Neuronal stem cell (in vitro differentiated cells): ENCODE measurements at regions not wholly inside any gene's neighbourhood (a gene's known extent, or its start where the extent isn't known, plus 50 kb on each side); places are given as distances from the start of the nearest gene placed in this dataset.

Source experiments
- DNase-seq: peaks from one replicate; pipeline ENCODE4 v3.0.0-alpha.2; 2013; ENCODE audit warnings: low spot score
- H2AFZ ChIP-seq: one replicate; pipeline ENCODE4 v1.6.1; 2013; ENCODE audit warnings: mild to moderate bottlenecking, low read length, inconsistent platforms
- H2AK5ac ChIP-seq: 2 replicates; pipeline ENCODE4 v1.6.1; 2013; ENCODE audit warnings: low read depth, mild to moderate bottlenecking, inconsistent platforms, low read length, moderate library complexity, mixed read lengths
- H2BK120ac ChIP-seq: 2 replicates; pipeline ENCODE4 v1.6.1; 2013; ENCODE audit warnings: low read depth, mild to moderate bottlenecking, inconsistent platforms, low read length, moderate library complexity, mixed read lengths
- H2BK12ac ChIP-seq: one replicate; pipeline ENCODE4 v1.6.1; 2013; ENCODE audit warnings: low read length, inconsistent platforms
- H2BK15ac ChIP-seq: 2 replicates; pipeline ENCODE4 v1.6.1; 2013; ENCODE audit warnings: mild to moderate bottlenecking, low read length, inconsistent platforms, mixed read lengths
- H2BK5ac ChIP-seq: one replicate; pipeline ENCODE4 v1.6.1; 2013; ENCODE audit warnings: inconsistent platforms, mild to moderate bottlenecking, low read length, moderate library complexity
- H3K14ac ChIP-seq: one replicate; pipeline ENCODE4 v1.6.1; 2013; ENCODE audit warnings: low read length, inconsistent platforms
- H3K18ac ChIP-seq: 2 replicates; pipeline ENCODE4 v1.6.1; 2013; ENCODE audit warnings: low read length, inconsistent platforms
- H3K23ac ChIP-seq: 2 replicates; pipeline ENCODE4 v1.6.1; 2013; ENCODE audit warnings: low read depth, mild to moderate bottlenecking, mixed read lengths, low read length, inconsistent platforms; ENCODE audit not compliant: poor library complexity
- H3K27ac ChIP-seq: replicated peaks from 3 replicates; pipeline ENCODE4 v1.5.1; 2013; ENCODE audit warnings: low read length, inconsistent platforms
- H3K27me3 ChIP-seq, 3 experiments: 2 replicates each; pipeline ENCODE4 v1.6.1; 2013; ENCODE audit warnings: low read length in 3 of 3, mild to moderate bottlenecking in 2 of 3, inconsistent platforms in 1 of 3, low read depth in 1 of 3, mixed read lengths in 1 of 3, moderate library complexity in 1 of 3; ENCODE audit not compliant: control insufficient read depth in 3 of 3, insufficient read depth in 3 of 3
- H3K36me3 ChIP-seq, 2 donors: replicated peaks in 1 of 2; 2 replicates each; pipeline ENCODE4 v1.6.1; 2013; ENCODE audit warnings: low read length in 2 of 2; ENCODE audit not compliant: control insufficient read depth in 2 of 2, insufficient read depth in 2 of 2
- H3K4ac ChIP-seq: 2 replicates; pipeline ENCODE4 v1.6.1; 2013; ENCODE audit warnings: inconsistent platforms, mild to moderate bottlenecking, low read length, moderate library complexity
- H3K4me1 ChIP-seq, 2 donors: 1 replicate in 1 of 2; 2 replicates in 1 of 2; pipeline ENCODE4 v1.6.1; 2013; ENCODE audit warnings: low read length in 2 of 2, low read depth in 1 of 2; ENCODE audit not compliant: control insufficient read depth in 2 of 2, insufficient read depth in 1 of 2
- H3K4me2 ChIP-seq: one replicate; pipeline ENCODE4 v1.6.1; 2013; ENCODE audit warnings: mild to moderate bottlenecking, low read length, inconsistent platforms; ENCODE audit not compliant: insufficient read depth, poor library complexity, severe bottlenecking
- H3K4me3 ChIP-seq, 2 donors: 2 replicates each; pipeline ENCODE4 v1.5.1; 2013; ENCODE audit warnings: low read length in 2 of 2, mild to moderate bottlenecking in 2 of 2, inconsistent platforms in 1 of 2, moderate library complexity in 1 of 2
- H3K79me1 ChIP-seq: one replicate; pipeline ENCODE4 v1.6.1; 2013; ENCODE audit warnings: low read depth, mild to moderate bottlenecking, inconsistent platforms, low read length, moderate library complexity
- H3K9ac ChIP-seq: one replicate; pipeline ENCODE4 v1.6.1; 2013; ENCODE audit warnings: mild to moderate bottlenecking, low read depth, low read length, inconsistent platforms; ENCODE audit not compliant: poor library complexity
- H3K9me3 ChIP-seq, 2 donors: replicated peaks in 1 of 2; 2 replicates each; pipeline versions ENCODE3 to v1.6.1; 2013; ENCODE audit warnings: low read length in 2 of 2, mild to moderate bottlenecking in 2 of 2, inconsistent platforms in 1 of 2, low read depth in 1 of 2, mixed read lengths in 1 of 2, moderate library complexity in 1 of 2; ENCODE audit not compliant: control insufficient read depth in 2 of 2, insufficient read depth in 1 of 2
- H4K8ac ChIP-seq: one replicate; pipeline ENCODE4 v1.6.1; 2013; ENCODE audit warnings: low read depth, mild to moderate bottlenecking, inconsistent platforms, low read length, moderate library complexity
- H4K91ac ChIP-seq: one replicate; pipeline ENCODE4 v1.6.1; 2013; ENCODE audit warnings: low read length, low read depth, mild to moderate bottlenecking, inconsistent platforms; ENCODE audit not compliant: poor library complexity
- WGBS, 2 donors: extraction: QIAGEN DNeasy Blood & Tissue Kit; methylation state at CpG; one replicate each; pipeline ENCODE4 v1.1.7; 2013; ENCODE audit warnings: missing lambda C conversion rate in 2 of 2, mixed read lengths in 1 of 2; ENCODE audit not compliant: insufficient read length in 2 of 2, insufficient replicate concordance in 1 of 2; ENCODE audit errors: extremely low coverage in 2 of 2; 5-methylcytosine and 5-hydroxymethylcytosine counted together

DNA sequence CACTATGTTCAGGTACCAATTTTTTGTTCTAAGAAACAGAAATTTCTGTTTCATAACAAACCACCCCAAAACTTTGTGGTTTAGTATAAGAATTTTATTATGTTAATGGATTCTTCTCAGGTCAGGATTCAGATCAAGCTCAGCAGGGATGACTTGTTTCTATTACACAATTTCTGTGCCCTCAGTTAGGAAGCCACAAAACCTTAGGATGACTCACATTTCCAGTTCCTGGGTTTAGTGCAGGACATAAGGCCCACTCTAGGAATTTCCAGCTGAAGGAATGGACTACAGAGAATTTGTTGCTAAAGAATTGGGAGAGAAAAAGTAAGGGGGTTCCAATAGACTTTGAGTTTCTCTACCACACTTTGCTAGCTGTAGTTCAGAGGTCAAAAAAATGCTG is 629.3 kb downstream of the ANXA1 start:
- Histone ChIP-seq H2AFZ (peak overlapping the region; percentile 8), H3K18ac (no peak overlapping the region), H3K4me3 (no peak overlapping the region), H3K27ac (no peak overlapping the region), H3K4me1 (no peaks in the 10 kb centered on the region), H3K4me2 (no peak overlapping the region), H2BK120ac (no peak overlapping the region), H2BK12ac (no peak overlapping the region), H4K8ac (no peak overlapping the region), H4K91ac (no peak overlapping the region), H3K27me3 (no peaks in the 10 kb centered on the region), H3K14ac (no peak overlapping the region), H2BK5ac (no peak overlapping the region), H3K36me3 (no peaks in the 10 kb centered on the region), H3K9ac (no peak overlapping the region), H3K23ac (no peak overlapping the region), H3K9me3 (peaks cover 0 to 10% of the 10 kb centered on the region in 2 donors), H3K79me1 (no peaks in the 10 kb centered on the region), H2BK15ac (no peak overlapping the region), H2AK5ac (no peak overlapping the region), H3K4ac (no peak overlapping the region)
- DNase-seq: no peak

DNA sequence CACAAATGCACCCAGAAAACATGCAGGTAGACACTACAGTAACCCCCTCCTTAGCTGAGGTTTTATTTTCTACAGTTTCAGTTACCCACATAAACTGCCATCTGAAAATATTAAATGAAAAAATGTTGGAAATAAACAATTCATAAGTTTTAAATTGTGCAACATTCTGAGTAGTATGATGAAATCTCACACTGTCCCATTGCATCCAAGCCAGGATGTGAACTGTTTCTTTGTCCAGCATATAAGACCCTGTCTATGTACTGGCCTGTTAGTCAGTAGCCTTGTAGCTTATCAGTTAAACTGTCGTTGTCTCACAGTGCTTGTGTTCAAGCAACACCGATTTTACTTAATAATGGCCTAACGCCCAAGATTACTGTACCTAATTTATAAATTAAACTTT is 630.5 kb downstream of the ANXA1 start:
- no peak overlapping the region for H2BK120ac ChIP-seq
- no peak overlapping the region for H3K27ac ChIP-seq
- no peak overlapping the region for H3K4me3 ChIP-seq
- no peaks in the 10 kb centered on the region for H3K4me1 ChIP-seq
- H3K27me3 ChIP-seq: no peaks in the 10 kb centered on the region
- peaks cover 0 to 10% of the 10 kb centered on the region in 2 donors for H3K9me3 ChIP-seq
- H2AFZ ChIP-seq: no peak overlapping the region
- H3K4me2 ChIP-seq: no peak overlapping the region
- H3K36me3 ChIP-seq: no peaks in the 10 kb centered on the region
- no peak overlapping the region for H4K91ac ChIP-seq
- no peak overlapping the region for H2BK5ac ChIP-seq
- no peaks in the 10 kb centered on the region for H3K79me1 ChIP-seq
- no peak overlapping the region for H3K14ac ChIP-seq
- H3K18ac ChIP-seq: no peak overlapping the region
- no peak overlapping the region for H3K4ac ChIP-seq
- WGBS, 2 donors: no CpG with 5 or more reads among the region's 3 CpGs
- H2AK5ac ChIP-seq: no peak overlapping the region
- H3K9ac ChIP-seq: no peak overlapping the region
- no peak overlapping the region for H4K8ac ChIP-seq
- no peak for DNase-seq
- no peak overlapping the region for H2BK15ac ChIP-seq
- H3K23ac ChIP-seq: no peak overlapping the region
- no peak overlapping the region for H2BK12ac ChIP-seq

DNA sequence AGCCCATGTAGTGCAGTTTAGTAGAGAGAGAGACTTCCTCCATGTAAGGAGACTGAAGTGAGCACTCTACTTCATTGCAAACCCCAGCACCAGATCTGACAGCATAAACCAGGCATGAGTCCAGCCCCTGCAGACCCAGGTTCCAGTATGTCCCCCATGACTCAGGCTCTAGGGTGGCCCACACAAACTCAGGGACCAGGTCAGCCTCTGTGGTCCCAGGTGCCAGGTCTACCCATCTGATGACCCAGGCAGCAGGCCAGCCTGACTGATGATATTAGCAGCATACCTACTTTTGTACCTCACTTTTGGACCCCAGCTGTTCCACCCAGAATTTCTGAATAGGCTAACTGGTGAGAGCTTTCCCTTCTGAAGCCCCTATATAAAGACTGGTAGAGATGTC is 647.8 kb downstream of the ANXA1 start:
- no peak overlapping the region for H3K27ac ChIP-seq
- H3K9me3 ChIP-seq: peaks cover 0 to 7% of the 10 kb centered on the region in 2 donors
- peaks cover 0 to 3% of the 10 kb centered on the region in 2 donors for H3K4me1 ChIP-seq
- no peak overlapping the region for H2BK5ac ChIP-seq
- no peak overlapping the region for H4K91ac ChIP-seq
- no peak overlapping the region for H3K9ac ChIP-seq
- no peaks in the 10 kb centered on the region for H3K36me3 ChIP-seq
- peak overlapping the region; percentile 79 for H2AFZ ChIP-seq
- no peaks in the 10 kb centered on the region for H3K27me3 ChIP-seq
- H4K8ac ChIP-seq: no peak overlapping the region
- H3K79me1 ChIP-seq: no peaks in the 10 kb centered on the region
- no peak overlapping the region for H2BK15ac ChIP-seq
- no peak overlapping the region for H2BK12ac ChIP-seq
- H3K14ac ChIP-seq: no peak overlapping the region
- H3K18ac ChIP-seq: no peak overlapping the region
- H3K4me2 ChIP-seq: no peak overlapping the region
- peak overlapping the region in 1 of 2 donors; percentile 9 for H3K4me3 ChIP-seq
- H3K23ac ChIP-seq: no peak overlapping the region
- no peak overlapping the region for H3K4ac ChIP-seq
- DNase-seq: no peak
- no peak overlapping the region for H2BK120ac ChIP-seq
- no peak overlapping the region for H2AK5ac ChIP-seq

DNA sequence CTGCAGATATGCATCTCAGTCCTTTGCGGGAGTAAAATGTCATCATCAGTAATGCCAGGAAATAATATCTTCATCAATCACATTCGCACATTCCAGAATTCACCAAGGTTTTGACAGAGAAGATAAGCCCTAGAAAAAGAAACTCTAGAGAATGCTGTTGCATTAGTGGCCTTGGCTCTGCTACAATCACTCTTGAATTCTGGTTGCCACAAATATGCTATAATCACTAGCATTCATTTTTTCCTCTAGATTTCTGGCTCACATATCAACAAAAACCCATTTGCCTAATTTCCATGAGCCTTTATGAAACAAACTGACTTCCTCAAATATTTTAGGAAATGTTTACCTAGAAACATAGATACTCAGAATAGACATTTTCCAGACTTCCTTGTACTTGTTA is 653.4 kb downstream of the ANXA1 start:
- no peak overlapping the region for H2AFZ ChIP-seq
- no peak overlapping the region for H3K27ac ChIP-seq
- no peaks in the 10 kb centered on the region for H3K79me1 ChIP-seq
- H3K27me3 ChIP-seq: no peaks in the 10 kb centered on the region
- no peak overlapping the region for H3K9ac ChIP-seq
- no peak overlapping the region for H4K91ac ChIP-seq
- no peak overlapping the region for H2BK12ac ChIP-seq
- H3K4me2 ChIP-seq: no peak overlapping the region
- H2BK15ac ChIP-seq: no peak overlapping the region
- no CpG with 5 or more reads among the region's 2 CpGs for WGBS, 2 donors
- no peak overlapping the region for H2BK120ac ChIP-seq
- H3K4me3 ChIP-seq: no peak overlapping the region
- no peaks in the 10 kb centered on the region for H3K4me1 ChIP-seq
- no peak for DNase-seq
- no peaks in the 10 kb centered on the region for H3K36me3 ChIP-seq
- no peak overlapping the region for H3K23ac ChIP-seq
- H3K9me3 ChIP-seq: peaks cover 0 to 3% of the 10 kb centered on the region in 2 donors
- H3K14ac ChIP-seq: no peak overlapping the region
- no peak overlapping the region for H3K4ac ChIP-seq
- H4K8ac ChIP-seq: no peak overlapping the region
- no peak overlapping the region for H2BK5ac ChIP-seq
- H2AK5ac ChIP-seq: no peak overlapping the region
- no peak overlapping the region for H3K18ac ChIP-seq
